PFSK-1 (cell line): ENCODE measurements at regions not wholly inside any gene's neighbourhood (a gene's known extent, or its start where the extent isn't known, plus 50 kb on each side); places are given as distances from the start of the nearest gene placed in this dataset.

Source experiments
- FOXP2 ChIP-seq: optimal IDR thresholded peaks from 2 replicates; pipeline ENCODE3; 2011; ENCODE audit warnings: borderline replicate concordance, control low read depth, inconsistent platforms; ENCODE audit not compliant: insufficient read depth; ENCODE audit errors: extremely low read length, extremely low read depth
- POLR2AphosphoS5 ChIP-seq: IDR thresholded peaks from 2 replicates; pipeline ENCODE4 v1.6.1; 2012; ENCODE audit warnings: low read depth, mild to moderate bottlenecking, control low read depth, low read length, moderate library complexity
- SIN3A ChIP-seq: IDR thresholded peaks from 2 replicates; pipeline ENCODE4 v1.6.1; 2012; ENCODE audit warnings: mild to moderate bottlenecking, low read length, moderate library complexity, borderline replicate concordance; ENCODE audit not compliant: insufficient read depth
- TAF1 ChIP-seq: IDR thresholded peaks from 2 replicates; pipeline ENCODE4 v1.6.1; 2012; ENCODE audit warnings: low read length, control low read depth, borderline replicate concordance; ENCODE audit not compliant: insufficient read depth
- TF ChIP-seq, protein P1 (sequence below), 2 experiments: IDR thresholded peaks; 2 replicates each; pipeline versions ENCODE4 v1.6.1 to v1.8.0; 2011 to 2012; ENCODE audit warnings: low read depth in 2 of 2, low read length in 2 of 2, control low read depth in 1 of 2, inconsistent platforms in 1 of 2, mild to moderate bottlenecking in 1 of 2, moderate library complexity in 1 of 2; ENCODE audit not compliant: insufficient read depth in 1 of 2

DNA sequence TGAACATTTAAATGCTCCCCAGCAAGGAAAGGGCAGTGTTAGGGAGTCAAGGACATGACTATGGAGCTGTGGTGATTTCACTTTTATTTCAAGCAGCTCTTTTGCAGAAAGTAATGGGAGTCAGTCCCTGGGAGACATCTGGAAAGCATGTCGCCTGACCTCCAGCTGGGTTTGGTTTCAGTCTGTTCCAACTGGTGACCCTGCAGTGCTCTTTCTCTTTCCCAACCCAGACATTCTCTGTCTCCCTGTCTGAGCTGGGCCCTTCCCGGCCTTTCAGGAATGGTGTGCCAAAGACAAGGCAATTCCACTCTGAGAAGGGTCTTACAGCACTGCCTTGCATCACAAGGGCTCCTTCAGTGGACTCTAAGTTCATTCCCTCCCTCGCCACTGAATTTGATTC, 323.2 kb downstream of the OSR1 start:
- TF ChIP-seq TAF1: no peak
- TF ChIP-seq, protein P1, sequence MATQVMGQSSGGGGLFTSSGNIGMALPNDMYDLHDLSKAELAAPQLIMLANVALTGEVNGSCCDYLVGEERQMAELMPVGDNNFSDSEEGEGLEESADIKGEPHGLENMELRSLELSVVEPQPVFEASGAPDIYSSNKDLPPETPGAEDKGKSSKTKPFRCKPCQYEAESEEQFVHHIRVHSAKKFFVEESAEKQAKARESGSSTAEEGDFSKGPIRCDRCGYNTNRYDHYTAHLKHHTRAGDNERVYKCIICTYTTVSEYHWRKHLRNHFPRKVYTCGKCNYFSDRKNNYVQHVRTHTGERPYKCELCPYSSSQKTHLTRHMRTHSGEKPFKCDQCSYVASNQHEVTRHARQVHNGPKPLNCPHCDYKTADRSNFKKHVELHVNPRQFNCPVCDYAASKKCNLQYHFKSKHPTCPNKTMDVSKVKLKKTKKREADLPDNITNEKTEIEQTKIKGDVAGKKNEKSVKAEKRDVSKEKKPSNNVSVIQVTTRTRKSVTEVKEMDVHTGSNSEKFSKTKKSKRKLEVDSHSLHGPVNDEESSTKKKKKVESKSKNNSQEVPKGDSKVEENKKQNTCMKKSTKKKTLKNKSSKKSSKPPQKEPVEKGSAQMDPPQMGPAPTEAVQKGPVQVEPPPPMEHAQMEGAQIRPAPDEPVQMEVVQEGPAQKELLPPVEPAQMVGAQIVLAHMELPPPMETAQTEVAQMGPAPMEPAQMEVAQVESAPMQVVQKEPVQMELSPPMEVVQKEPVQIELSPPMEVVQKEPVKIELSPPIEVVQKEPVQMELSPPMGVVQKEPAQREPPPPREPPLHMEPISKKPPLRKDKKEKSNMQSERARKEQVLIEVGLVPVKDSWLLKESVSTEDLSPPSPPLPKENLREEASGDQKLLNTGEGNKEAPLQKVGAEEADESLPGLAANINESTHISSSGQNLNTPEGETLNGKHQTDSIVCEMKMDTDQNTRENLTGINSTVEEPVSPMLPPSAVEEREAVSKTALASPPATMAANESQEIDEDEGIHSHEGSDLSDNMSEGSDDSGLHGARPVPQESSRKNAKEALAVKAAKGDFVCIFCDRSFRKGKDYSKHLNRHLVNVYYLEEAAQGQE (IDR thresholded peaks at IDR 0.05; ENCODE audit: insufficient read depth in 1 of 2, low read depth in 2 of 2, low read length in 2 of 2): no peak
- TF ChIP-seq POLR2AphosphoS5: no peak
- no peak for TF ChIP-seq FOXP2
- TF ChIP-seq SIN3A: no peak

DNA sequence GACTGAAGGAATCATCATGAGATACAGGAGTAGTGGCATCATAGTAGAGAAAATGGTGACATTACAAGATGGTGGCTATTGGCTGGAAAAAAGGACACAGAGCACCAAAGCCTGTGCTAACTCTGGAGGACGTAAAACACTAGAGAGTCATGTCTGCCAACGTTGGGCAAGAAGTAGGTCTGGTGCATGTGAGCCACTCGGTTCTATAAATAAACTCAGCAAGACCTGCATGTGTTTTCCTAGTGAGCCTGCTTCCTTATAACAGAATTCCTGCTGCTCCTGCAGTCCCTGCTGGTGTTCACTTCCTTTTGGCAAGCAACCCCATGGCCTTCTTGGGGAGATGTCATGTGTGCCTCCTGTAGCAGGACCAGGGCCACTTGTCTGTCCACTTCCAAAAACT, 325.2 kb downstream of the OSR1 start:
- no peak for TF ChIP-seq TAF1
- no peak for TF ChIP-seq SIN3A
- TF ChIP-seq FOXP2: no peak
- TF ChIP-seq, protein P1 (IDR thresholded peaks at IDR 0.05; ENCODE audit: insufficient read depth in 1 of 2, low read depth in 2 of 2, low read length in 2 of 2): no peak
- no peak for TF ChIP-seq POLR2AphosphoS5

DNA sequence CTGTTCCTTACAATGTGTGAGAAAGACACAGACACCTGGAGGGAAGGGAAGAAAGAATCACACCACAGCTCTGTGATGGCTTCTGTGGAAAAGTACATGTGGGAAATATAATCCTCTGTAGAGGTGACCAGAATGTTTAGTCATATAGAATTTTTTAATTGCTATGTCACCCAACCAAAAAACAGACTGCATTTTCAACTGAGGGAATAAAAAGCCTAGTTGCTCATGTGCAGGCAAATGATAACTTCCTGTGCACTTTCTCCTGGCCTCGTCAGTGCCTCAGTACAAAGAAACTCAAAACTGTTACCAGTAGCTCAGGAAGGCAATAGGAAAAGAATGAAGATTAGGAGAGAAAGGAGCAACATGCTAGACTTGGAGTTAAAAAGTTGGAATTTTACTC, 326.8 kb downstream of the OSR1 start:
- TF ChIP-seq SIN3A (no peak), TAF1 (no peak), FOXP2 (no peak), POLR2AphosphoS5 (no peak)
- TF ChIP-seq, protein P1 (IDR thresholded peaks at IDR 0.05; ENCODE audit: insufficient read depth in 1 of 2, low read depth in 2 of 2, low read length in 2 of 2): no peak

DNA sequence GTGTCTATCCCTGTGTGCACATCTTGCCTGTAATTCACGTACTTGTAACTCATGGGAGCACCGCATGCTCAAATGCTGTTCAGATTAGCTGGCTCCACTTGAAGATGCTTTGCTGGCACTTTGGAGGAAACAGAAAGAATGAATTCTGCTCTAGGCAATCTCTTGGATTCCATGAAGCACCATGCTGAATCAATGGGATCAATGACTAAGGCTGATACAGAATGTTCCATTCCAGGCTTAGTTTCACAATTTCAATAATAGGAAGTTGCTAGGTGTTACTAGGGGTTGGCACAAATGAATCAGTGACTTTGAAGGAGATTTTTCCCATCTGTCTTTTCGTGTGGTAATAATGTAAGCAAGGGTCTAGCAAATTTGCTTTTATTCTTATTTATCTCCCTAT, 328.8 kb downstream of the OSR1 start:
- TF ChIP-seq POLR2AphosphoS5 (no peak), SIN3A (no peak), FOXP2 (no peak), TAF1 (no peak)
- TF ChIP-seq, protein P1 (IDR thresholded peaks at IDR 0.05; ENCODE audit: insufficient read depth in 1 of 2, low read depth in 2 of 2, low read length in 2 of 2): no peak
